ENCODE measurements at regions not wholly inside any gene's neighbourhood (a gene's known extent, or its start where the extent isn't known, plus 50 kb on each side); places are given as distances from the start of the nearest gene placed in this dataset.

GRCh38 chr14:94885481-94886155 is 115.7 kb upstream of the GSC start:
- no peak for DNase-seq

GRCh38 chr14:94884616-94885230 is 114.8 kb upstream of the GSC start:
- no peak for DNase-seq

- DNase-seq = no peak
Measured at GRCh38 chr14:94882401-94882800, 112.5 kb upstream of the GSC start.

GRCh38 chr14:94880876-94881275 is 111.0 kb upstream of the GSC start:
- DNase-seq = peak; percentile 24

- DNase-seq = no peak
Measured at GRCh38 chr14:94880106-94880505, 110.2 kb upstream of the GSC start.

- DNase-seq = no peak
Measured at GRCh38 chr14:94879537-94879936, 109.6 kb upstream of the GSC start.

- no peak for DNase-seq
Measured at GRCh38 chr14:94876306-94876705, 106.4 kb upstream of the GSC start.

GRCh38 chr14:94875256-94875655 is 105.3 kb upstream of the GSC start:
- DNase-seq = no peak

GRCh38 chr14:94868772-94869072 is 98.8 kb upstream of the GSC start:
- no peak for DNase-seq

- no peak for DNase-seq
Measured at GRCh38 chr14:94867946-94868771, 98.2 kb upstream of the GSC start.

- no peak for DNase-seq
Measured at GRCh38 chr14:94867209-94867608, 97.3 kb upstream of the GSC start.

- DNase-seq = no peak
Measured at GRCh38 chr14:94864387-94865195, 94.7 kb upstream of the GSC start.

- DNase-seq = no peak
Measured at GRCh38 chr14:94863366-94863765, 93.5 kb upstream of the GSC start.

- peak; percentile 72 for DNase-seq
Measured at GRCh38 chr14:94857950-94858349, 88.0 kb upstream of the GSC start.

- DNase-seq = no peak
Measured at GRCh38 chr14:94853920-94854319, 84.0 kb upstream of the GSC start.

GRCh38 chr14:94850309-94851211 is 80.6 kb upstream of the GSC start:
- DNase-seq = no peak

GRCh38 chr14:94844593-94845152 is 74.8 kb upstream of the GSC start:
- no peak for DNase-seq

GRCh38 chr14:94840467-94840866 is 70.6 kb upstream of the GSC start:
- DNase-seq = no peak

- DNase-seq = no peak
Measured at GRCh38 chr14:94839348-94839747, 69.4 kb upstream of the GSC start.

- no peak for DNase-seq
Measured at GRCh38 chr14:94836849-94837248, 66.9 kb upstream of the GSC start.

GRCh38 chr14:94833633-94834032 is 63.7 kb upstream of the GSC start:
- DNase-seq = no peak

Data from skin of body (tissue), 1 donor.